ENCODE measurements at regions not wholly inside any gene's neighbourhood (a gene's known extent, or its start where the extent isn't known, plus 50 kb on each side); places are given as distances from the start of the nearest gene placed in this dataset.
"Not testable (repeated sequence)": the region's sequence is repeated elsewhere in the genome, so short reads cannot be mapped to it uniquely, and the experiment has no call there.

GRCh38 chr7:121609208-121609607 is 213.1 kb upstream of the FAM3C start:
- POLR2A ChIA-PET: no interaction called here
- no peaks in the 10 kb centered on the region for H3K4me1 ChIP-seq (ENCODE audit: control insufficient read depth in 2 of 2, insufficient read depth in 2 of 2, low read length in 2 of 2)
- Mint-ChIP-seq H3K9me3 (peaks cover 0 to 2% (median 0%) of the 10 kb centered on the region in 11 donors), H3K4me1 (peaks cover 0 to 1% (median 0%) of the 10 kb centered on the region in 7 donors), H3K4me3 (no peak overlapping the region), H3K36me3 (no peaks in the 10 kb centered on the region), H3K27me3 (peaks cover 4 to 11% (median 8%) of the 10 kb centered on the region in 5 donors), H3K27ac (no peak overlapping the region)
- H3K4me3 ChIP-seq (ENCODE audit: low read length): no peak overlapping the region
- no peaks in the 10 kb centered on the region for H3K9me3 ChIP-seq (ENCODE audit: control insufficient read depth in 2 of 3, low read length in 3 of 3)
- no peaks in the 10 kb centered on the region for H3K36me3 ChIP-seq (ENCODE audit: control insufficient read depth in 2 of 3, insufficient read depth in 3 of 3, low read length in 3 of 3)
- H3K27me3 ChIP-seq (ENCODE audit: control insufficient read depth in 2 of 2, insufficient read depth in 2 of 2, low read length in 2 of 2): no peaks in the 10 kb centered on the region
- intact Hi-C loops (cut with micrococcal nuclease): no loop called here
- CTCF ChIA-PET: no interaction called here
- DNase-seq: no peak
- no peak overlapping the region for H3K27ac ChIP-seq (ENCODE audit: low read depth, low read length)
- ATAC-seq: no peak

GRCh38 chr7:121608785-121609184 is 212.7 kb upstream of the FAM3C start:
- Histone ChIP-seq H3K27ac (ENCODE audit: low read depth, low read length) (no peak overlapping the region), H3K4me3 (ENCODE audit: low read length) (no peak overlapping the region), H3K27me3 (ENCODE audit: control insufficient read depth in 2 of 2, insufficient read depth in 2 of 2, low read length in 2 of 2) (no peaks in the 10 kb centered on the region), H3K36me3 (ENCODE audit: control insufficient read depth in 2 of 3, insufficient read depth in 3 of 3, low read length in 3 of 3) (no peaks in the 10 kb centered on the region), H3K9me3 (ENCODE audit: control insufficient read depth in 2 of 3, low read length in 3 of 3) (no peaks in the 10 kb centered on the region), H3K4me1 (ENCODE audit: control insufficient read depth in 2 of 2, insufficient read depth in 2 of 2, low read length in 2 of 2) (no peaks in the 10 kb centered on the region)
- Mint-ChIP-seq H3K4me1 (peaks cover 0 to 1% (median 0%) of the 10 kb centered on the region in 7 donors), H3K27ac (no peak overlapping the region), H3K4me3 (no peak overlapping the region), H3K9me3 (peaks cover 0 to 2% (median 0%) of the 10 kb centered on the region in 11 donors), H3K36me3 (no peaks in the 10 kb centered on the region), H3K27me3 (peaks cover 4 to 11% (median 8%) of the 10 kb centered on the region in 5 donors)
- ATAC-seq (no peak), DNase-seq (no peak)
- ChIA-PET POLR2A (no interaction called here), CTCF (no interaction called here)
- intact Hi-C loops (cut with micrococcal nuclease): no loop called here

GRCh38 chr7:121608183-121608582 is 212.1 kb upstream of the FAM3C start:
- H3K9me3 Mint-ChIP-seq; H3K9me3 ChIP-seq (ENCODE audit: control insufficient read depth in 2 of 3, low read length in 3 of 3); DNase-seq; H3K4me1 ChIP-seq (ENCODE audit: control insufficient read depth in 2 of 2, insufficient read depth in 2 of 2, low read length in 2 of 2); intact Hi-C loops (cut with micrococcal nuclease); H3K4me3 Mint-ChIP-seq; POLR2A ChIA-PET; CTCF ChIA-PET; H3K36me3 ChIP-seq (ENCODE audit: control insufficient read depth in 2 of 3, insufficient read depth in 3 of 3, low read length in 3 of 3); H3K36me3 Mint-ChIP-seq; H3K4me1 Mint-ChIP-seq; H3K4me3 ChIP-seq (ENCODE audit: low read length); H3K27ac Mint-ChIP-seq; ATAC-seq; H3K27me3 ChIP-seq (ENCODE audit: control insufficient read depth in 2 of 2, insufficient read depth in 2 of 2, low read length in 2 of 2); H3K27ac ChIP-seq (ENCODE audit: low read depth, low read length): not testable (repeated sequence)
- peaks cover 4 to 14% (median 7%) of the 10 kb centered on the region in 5 donors for H3K27me3 Mint-ChIP-seq

- Histone ChIP-seq H3K27me3 (ENCODE audit: control insufficient read depth in 2 of 2, insufficient read depth in 2 of 2, low read length in 2 of 2) (no peaks in the 10 kb centered on the region), H3K9me3 (ENCODE audit: control insufficient read depth in 2 of 3, low read length in 3 of 3) (no peaks in the 10 kb centered on the region), H3K4me1 (ENCODE audit: control insufficient read depth in 2 of 2, insufficient read depth in 2 of 2, low read length in 2 of 2) (no peaks in the 10 kb centered on the region), H3K27ac (ENCODE audit: low read depth, low read length) (no peak overlapping the region), H3K36me3 (ENCODE audit: control insufficient read depth in 2 of 3, insufficient read depth in 3 of 3, low read length in 3 of 3) (no peaks in the 10 kb centered on the region), H3K4me3 (ENCODE audit: low read length) (no peak overlapping the region)
- Mint-ChIP-seq H3K27ac (no peak overlapping the region), H3K4me3 (no peak overlapping the region), H3K27me3 (peaks cover 0 to 14% (median 6%) of the 10 kb centered on the region in 5 donors), H3K36me3 (no peaks in the 10 kb centered on the region), H3K4me1 (peaks cover 0 to 1% (median 0%) of the 10 kb centered on the region in 7 donors), H3K9me3 (peaks cover 0 to 12% (median 0%) of the 10 kb centered on the region in 11 donors)
- DNase-seq (no peak), ATAC-seq (no peak)
- ChIA-PET POLR2A (no interaction called here), CTCF (no interaction called here)
- intact Hi-C loops (cut with micrococcal nuclease): no loop called here
Measured at GRCh38 chr7:121605317-121605680, 209.2 kb upstream of the FAM3C start.

GRCh38 chr7:121604627-121605316 is 208.7 kb upstream of the FAM3C start:
- Histone ChIP-seq H3K36me3 (ENCODE audit: control insufficient read depth in 2 of 3, insufficient read depth in 3 of 3, low read length in 3 of 3) (no peaks in the 10 kb centered on the region), H3K9me3 (ENCODE audit: control insufficient read depth in 2 of 3, low read length in 3 of 3) (no peaks in the 10 kb centered on the region), H3K27me3 (ENCODE audit: control insufficient read depth in 2 of 2, insufficient read depth in 2 of 2, low read length in 2 of 2) (no peaks in the 10 kb centered on the region), H3K27ac (ENCODE audit: low read depth, low read length) (no peak overlapping the region), H3K4me3 (ENCODE audit: low read length) (no peak overlapping the region), H3K4me1 (ENCODE audit: control insufficient read depth in 2 of 2, insufficient read depth in 2 of 2, low read length in 2 of 2) (no peaks in the 10 kb centered on the region)
- ATAC-seq: no peak
- Mint-ChIP-seq H3K9me3 (peaks cover 0 to 12% (median 0%) of the 10 kb centered on the region in 11 donors), H3K27ac (no peak overlapping the region), H3K36me3 (no peaks in the 10 kb centered on the region), H3K4me3 (no peak overlapping the region), H3K4me1 (peaks cover 0 to 1% (median 0%) of the 10 kb centered on the region in 7 donors), H3K27me3 (peaks cover 0 to 14% (median 6%) of the 10 kb centered on the region in 5 donors)
- intact Hi-C loops (cut with micrococcal nuclease): no loop called here
- CTCF ChIA-PET: no interaction called here
- no peak for DNase-seq
- POLR2A ChIA-PET: no interaction called here

- intact Hi-C loops (cut with micrococcal nuclease): no loop called here
- Mint-ChIP-seq H3K4me3 (no peak overlapping the region), H3K36me3 (no peaks in the 10 kb centered on the region), H3K27me3 (peaks cover 0 to 14% (median 6%) of the 10 kb centered on the region in 5 donors), H3K4me1 (peaks cover 0 to 1% (median 0%) of the 10 kb centered on the region in 7 donors), H3K9me3 (peaks cover 0 to 12% (median 0%) of the 10 kb centered on the region in 11 donors), H3K27ac (no peak overlapping the region)
- DNase-seq (no peak), ATAC-seq (no peak)
- Histone ChIP-seq H3K4me3 (ENCODE audit: low read length) (no peak overlapping the region), H3K4me1 (ENCODE audit: control insufficient read depth in 2 of 2, insufficient read depth in 2 of 2, low read length in 2 of 2) (no peaks in the 10 kb centered on the region), H3K27ac (ENCODE audit: low read depth, low read length) (no peak overlapping the region), H3K27me3 (ENCODE audit: control insufficient read depth in 2 of 2, insufficient read depth in 2 of 2, low read length in 2 of 2) (no peaks in the 10 kb centered on the region), H3K9me3 (ENCODE audit: control insufficient read depth in 2 of 3, low read length in 3 of 3) (no peaks in the 10 kb centered on the region), H3K36me3 (ENCODE audit: control insufficient read depth in 2 of 3, insufficient read depth in 3 of 3, low read length in 3 of 3) (no peaks in the 10 kb centered on the region)
- POLR2A ChIA-PET: no interaction called here
- CTCF ChIA-PET: no interaction called here
Measured at GRCh38 chr7:121603886-121604285, 207.8 kb upstream of the FAM3C start.

- H3K36me3 ChIP-seq (ENCODE audit: control insufficient read depth in 2 of 3, insufficient read depth in 3 of 3, low read length in 3 of 3): no peaks in the 10 kb centered on the region
- H3K4me1 ChIP-seq (ENCODE audit: control insufficient read depth in 2 of 2, insufficient read depth in 2 of 2, low read length in 2 of 2): no peaks in the 10 kb centered on the region
- Mint-ChIP-seq H3K4me1 (peaks cover 0 to 1% (median 0%) of the 10 kb centered on the region in 7 donors), H3K9me3 (peaks cover 0 to 22% (median 4%) of the 10 kb centered on the region in 11 donors), H3K27me3 (peaks cover 0 to 14% (median 9%) of the 10 kb centered on the region in 5 donors), H3K27ac (no peak overlapping the region), H3K4me3 (no peak overlapping the region), H3K36me3 (no peaks in the 10 kb centered on the region)
- no peak overlapping the region for H3K4me3 ChIP-seq (ENCODE audit: low read length)
- no peak overlapping the region for H3K27ac ChIP-seq (ENCODE audit: low read depth, low read length)
- H3K9me3 ChIP-seq (ENCODE audit: control insufficient read depth in 2 of 3, low read length in 3 of 3): no peaks in the 10 kb centered on the region
- no peak for ATAC-seq
- H3K27me3 ChIP-seq (ENCODE audit: control insufficient read depth in 2 of 2, insufficient read depth in 2 of 2, low read length in 2 of 2): no peaks in the 10 kb centered on the region
- intact Hi-C loops (cut with micrococcal nuclease): no loop called here
- DNase-seq: no peak
- POLR2A ChIA-PET: no interaction called here
- CTCF ChIA-PET: no interaction called here
Measured at GRCh38 chr7:121599887-121600286, 203.8 kb upstream of the FAM3C start.
